IPS-20b (cell line): ENCODE measurements at regions not wholly inside any gene's neighbourhood (a gene's known extent, or its start where the extent isn't known, plus 50 kb on each side); places are given as distances from the start of the nearest gene placed in this dataset.

Source experiments
- H3K27ac ChIP-seq: one replicate; pipeline ENCODE4 v1.5.1; 2013; ENCODE audit warnings: low read length
- H3K27me3 ChIP-seq: 2 replicates; pipeline ENCODE4 v1.6.1; 2013; ENCODE audit warnings: mild to moderate bottlenecking, low read length, inconsistent platforms; ENCODE audit not compliant: insufficient read depth
- H3K36me3 ChIP-seq: 2 replicates; pipeline ENCODE4 v1.6.1; 2013; ENCODE audit warnings: low read depth, mild to moderate bottlenecking, inconsistent platforms, low read length, moderate library complexity; ENCODE audit not compliant: insufficient read depth
- H3K4me1 ChIP-seq: 2 replicates; pipeline ENCODE4 v1.6.1; 2013; ENCODE audit warnings: mild to moderate bottlenecking, control low read depth, inconsistent platforms, low read length, moderate library complexity; ENCODE audit not compliant: insufficient read depth
- H3K4me3 ChIP-seq: 2 replicates; pipeline ENCODE4 v1.5.1; 2013; ENCODE audit warnings: mild to moderate bottlenecking, low read length, inconsistent platforms
- H3K9ac ChIP-seq: 2 replicates; pipeline ENCODE4 v1.6.1; 2013; ENCODE audit warnings: low read depth, mild to moderate bottlenecking, inconsistent platforms, low read length, moderate library complexity
- H3K9me3 ChIP-seq: 2 replicates; pipeline ENCODE4 v1.6.1; 2013; ENCODE audit warnings: mild to moderate bottlenecking, low read depth, low read length, inconsistent platforms; ENCODE audit not compliant: insufficient read depth

GRCh38 chr4:163738521-163738920 is 244.0 kb downstream of the TMA16 start:
- Histone ChIP-seq H3K9me3 (no peaks in the 10 kb centered on the region), H3K36me3 (no peaks in the 10 kb centered on the region), H3K27ac (no peak overlapping the region), H3K27me3 (no peaks in the 10 kb centered on the region), H3K4me3 (no peak overlapping the region), H3K4me1 (no peaks in the 10 kb centered on the region), H3K9ac (no peak overlapping the region)

GRCh38 chr4:163744861-163745260 is 250.4 kb downstream of the TMA16 start:
- H3K36me3 ChIP-seq, result no peaks in the 10 kb centered on the region
- no peak overlapping the region for H3K4me3 ChIP-seq
- H3K9ac ChIP-seq, result no peak overlapping the region
- peaks cover 16% of the 10 kb centered on the region; the same call in 1 of the 2 replicates for H3K9me3 ChIP-seq
- H3K4me1 ChIP-seq, result no peaks in the 10 kb centered on the region
- H3K27ac ChIP-seq, result no peak overlapping the region
- H3K27me3 ChIP-seq, result no peaks in the 10 kb centered on the region

- H3K9ac ChIP-seq, result no peak overlapping the region
- no peaks in the 10 kb centered on the region for H3K4me1 ChIP-seq
- H3K36me3 ChIP-seq, result no peaks in the 10 kb centered on the region
- no peak overlapping the region for H3K4me3 ChIP-seq
- no peaks in the 10 kb centered on the region for H3K27me3 ChIP-seq
- H3K9me3 ChIP-seq, result peaks cover 16% of the 10 kb centered on the region; the same call in 1 of the 2 replicates
- H3K27ac ChIP-seq, result no peak overlapping the region
These were observed 252.8 kb downstream of the TMA16 start for GRCh38 chr4:163747293-163747692.

GRCh38 chr4:163747886-163748285 is 253.4 kb downstream of the TMA16 start:
- no peak overlapping the region for H3K4me3 ChIP-seq
- H3K9me3 ChIP-seq, result peaks cover 16% of the 10 kb centered on the region; the same call in 1 of the 2 replicates
- H3K4me1 ChIP-seq, result no peaks in the 10 kb centered on the region
- H3K27me3 ChIP-seq, result no peaks in the 10 kb centered on the region
- no peak overlapping the region for H3K27ac ChIP-seq
- no peak overlapping the region for H3K9ac ChIP-seq
- H3K36me3 ChIP-seq, result no peaks in the 10 kb centered on the region

GRCh38 chr4:163748449-163748848 is 254.0 kb downstream of the TMA16 start:
- Histone ChIP-seq H3K9me3 (peaks cover 16% of the 10 kb centered on the region; the same call in 1 of the 2 replicates), H3K9ac (no peak overlapping the region), H3K36me3 (no peaks in the 10 kb centered on the region), H3K27me3 (no peaks in the 10 kb centered on the region), H3K4me1 (no peaks in the 10 kb centered on the region), H3K27ac (no peak overlapping the region), H3K4me3 (no peak overlapping the region)

GRCh38 chr4:163755013-163755412 is 260.5 kb downstream of the TMA16 start:
- Histone ChIP-seq H3K27me3 (no peaks in the 10 kb centered on the region), H3K9ac (no peak overlapping the region), H3K27ac (no peak overlapping the region), H3K9me3 (no peaks in the 10 kb centered on the region), H3K4me3 (no peak overlapping the region), H3K36me3 (no peaks in the 10 kb centered on the region), H3K4me1 (no peaks in the 10 kb centered on the region)

GRCh38 chr4:163757219-163757618 is 262.7 kb downstream of the TMA16 start:
- H3K27ac ChIP-seq, result no peak overlapping the region
- no peaks in the 10 kb centered on the region for H3K36me3 ChIP-seq

GRCh38 chr4:163758032-163758431 is 263.5 kb downstream of the TMA16 start:
- H3K27me3 ChIP-seq, result no peaks in the 10 kb centered on the region
- no peak overlapping the region for H3K9ac ChIP-seq
- no peak overlapping the region for H3K4me3 ChIP-seq

More at GRCh38 chr4:163757219-163757618, 262.7 kb downstream of the TMA16 start:
- no peaks in the 10 kb centered on the region for H3K27me3 ChIP-seq
- H3K4me1 ChIP-seq, result no peaks in the 10 kb centered on the region
- no peak overlapping the region for H3K9ac ChIP-seq
- H3K4me3 ChIP-seq, result no peak overlapping the region
- H3K9me3 ChIP-seq, result no peaks in the 10 kb centered on the region

GRCh38 chr4:163762741-163763140 is 268.3 kb downstream of the TMA16 start:
- Histone ChIP-seq H3K9me3 (no peaks in the 10 kb centered on the region), H3K4me3 (no peak overlapping the region), H3K4me1 (no peaks in the 10 kb centered on the region), H3K27me3 (no peaks in the 10 kb centered on the region), H3K9ac (no peak overlapping the region), H3K36me3 (no peaks in the 10 kb centered on the region), H3K27ac (no peak overlapping the region)

More at GRCh38 chr4:163758032-163758431, 263.5 kb downstream of the TMA16 start:
- H3K36me3 ChIP-seq, result no peaks in the 10 kb centered on the region
- no peak overlapping the region for H3K27ac ChIP-seq
- no peaks in the 10 kb centered on the region for H3K9me3 ChIP-seq
- H3K4me1 ChIP-seq, result no peaks in the 10 kb centered on the region

- no peak overlapping the region for H3K9ac ChIP-seq
- H3K4me3 ChIP-seq, result no peak overlapping the region
- no peaks in the 10 kb centered on the region for H3K4me1 ChIP-seq
- no peak overlapping the region for H3K27ac ChIP-seq
- no peaks in the 10 kb centered on the region for H3K27me3 ChIP-seq
- H3K36me3 ChIP-seq, result no peaks in the 10 kb centered on the region
- no peaks in the 10 kb centered on the region for H3K9me3 ChIP-seq
These were observed 270.1 kb downstream of the TMA16 start for GRCh38 chr4:163764569-163764968.

GRCh38 chr4:163768014-163768413 is 273.5 kb downstream of the TMA16 start:
- H3K9me3 ChIP-seq, result no peaks in the 10 kb centered on the region
- H3K4me3 ChIP-seq, result no peak overlapping the region
- H3K9ac ChIP-seq, result no peak overlapping the region

GRCh38 chr4:163772238-163772637 is 277.7 kb downstream of the TMA16 start:
- Histone ChIP-seq H3K27me3 (no peaks in the 10 kb centered on the region), H3K4me3 (no peak overlapping the region), H3K36me3 (no peaks in the 10 kb centered on the region), H3K9ac (no peak overlapping the region), H3K4me1 (no peaks in the 10 kb centered on the region), H3K9me3 (no peaks in the 10 kb centered on the region), H3K27ac (no peak overlapping the region)

More at GRCh38 chr4:163768014-163768413, 273.5 kb downstream of the TMA16 start:
- Histone ChIP-seq H3K27me3 (no peaks in the 10 kb centered on the region), H3K4me1 (no peaks in the 10 kb centered on the region), H3K36me3 (no peaks in the 10 kb centered on the region), H3K27ac (no peak overlapping the region)
